HG03045 (cell line): ENCODE measurements at regions not wholly inside any gene's neighbourhood (a gene's known extent, or its start where the extent isn't known, plus 50 kb on each side); places are given as distances from the start of the nearest gene placed in this dataset.
"Not testable (repeated sequence)": the region's sequence is repeated elsewhere in the genome, so short reads cannot be mapped to it uniquely, and the experiment has no call there.

ENCODE experiments used
- ATAC-seq: cut with Tn5 transposase; IDR thresholded peaks from one replicate; pipeline ENCODE4 v1.9.1; 2021; ENCODE audit warnings: mild to moderate bottlenecking, moderate library complexity; ENCODE audit not compliant: unreplicated experiment

DNA sequence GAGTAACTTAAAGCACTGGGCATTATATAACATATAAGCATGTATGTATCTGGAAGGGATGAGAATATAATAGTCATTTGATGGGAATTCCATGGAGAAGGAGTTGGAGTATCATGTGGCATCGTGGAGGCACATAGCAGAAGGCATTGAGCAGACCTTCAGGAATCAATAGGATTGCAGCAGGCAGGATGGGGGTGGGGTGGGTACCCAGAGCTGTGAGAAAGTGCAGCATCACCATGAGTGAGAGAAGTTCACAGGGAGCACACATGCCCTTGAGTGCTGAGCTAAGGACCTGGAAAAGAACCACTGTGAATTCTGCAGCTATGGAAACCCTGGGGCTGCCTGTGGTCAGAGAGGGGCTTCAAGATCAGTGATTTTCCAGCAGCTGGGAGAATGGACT, 57.3 kb downstream of the MED10 start:
- ATAC-seq, result no peak

DNA sequence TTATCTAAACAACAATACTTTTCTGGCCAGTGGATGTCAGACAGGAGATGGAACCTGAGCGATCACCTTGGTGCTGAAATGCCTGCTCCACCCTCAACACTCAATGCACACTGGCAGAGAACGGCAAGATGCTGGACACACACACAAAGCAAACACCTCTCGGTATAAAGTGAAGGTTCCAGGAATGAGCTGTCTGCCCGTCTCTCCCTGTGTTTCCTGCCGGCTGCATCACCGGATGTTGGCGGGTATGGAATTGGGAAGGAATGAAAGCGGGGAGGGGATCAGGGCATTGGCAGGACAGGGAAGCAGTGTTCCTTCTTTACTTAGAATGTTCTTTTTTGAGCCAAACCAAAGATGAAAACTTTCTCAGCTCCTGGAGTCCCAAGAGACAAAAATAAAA, 59.2 kb downstream of the MED10 start:
- ATAC-seq, result no peak

DNA sequence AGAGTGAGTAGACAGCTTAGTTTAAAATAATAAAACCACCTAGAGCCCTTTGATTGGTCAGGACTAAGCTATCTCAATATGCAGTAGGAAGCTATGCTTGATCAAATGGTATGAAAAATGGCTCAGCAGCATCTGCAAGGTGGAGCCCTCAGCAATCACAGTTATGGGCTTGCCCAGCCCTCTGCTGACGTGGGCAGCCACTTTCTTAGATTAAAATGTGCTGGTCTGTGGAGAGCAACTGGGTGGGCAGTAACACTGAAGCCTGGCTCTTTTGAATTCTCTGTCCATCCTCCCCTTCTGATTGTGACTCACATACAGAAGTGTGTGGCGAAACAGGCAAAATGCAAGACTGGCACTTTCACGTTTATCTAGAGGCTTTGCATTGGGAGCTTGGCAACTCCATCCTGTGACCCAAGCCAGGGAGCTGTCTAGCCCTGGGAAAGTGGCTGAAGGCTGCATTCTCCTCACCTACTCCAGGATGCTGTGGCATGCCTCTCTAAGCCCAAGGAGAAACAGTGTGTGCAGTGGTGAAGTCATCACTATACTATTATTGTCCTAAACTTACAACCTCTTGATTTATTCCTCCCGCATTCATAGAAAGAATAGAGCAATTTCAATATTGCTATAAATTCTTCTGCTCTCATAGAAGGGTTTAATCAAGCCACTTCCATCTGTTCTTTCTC, 61.1 kb downstream of the MED10 start:
- ATAC-seq, result no peak

DNA sequence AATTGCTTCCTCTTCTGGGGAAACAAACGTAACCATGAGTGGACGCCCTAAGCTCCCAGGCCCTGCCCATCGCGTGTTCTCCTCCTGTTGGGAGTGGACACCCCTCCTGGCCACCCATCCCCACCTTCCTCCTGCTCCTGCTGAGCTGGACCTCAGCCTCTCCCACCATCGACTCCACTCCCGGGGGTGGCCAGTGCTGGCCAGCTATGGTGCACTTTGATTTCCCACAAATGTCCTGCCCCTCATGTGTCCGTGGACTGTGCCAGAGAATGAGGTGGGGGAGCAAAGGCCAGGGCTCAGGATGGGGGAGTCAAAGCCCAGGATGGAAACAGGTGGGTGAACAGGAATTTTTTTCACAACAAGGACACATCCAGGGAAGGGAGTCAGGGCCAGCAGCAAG, 62.8 kb downstream of the MED10 start:
- ATAC-seq, result no peak

DNA sequence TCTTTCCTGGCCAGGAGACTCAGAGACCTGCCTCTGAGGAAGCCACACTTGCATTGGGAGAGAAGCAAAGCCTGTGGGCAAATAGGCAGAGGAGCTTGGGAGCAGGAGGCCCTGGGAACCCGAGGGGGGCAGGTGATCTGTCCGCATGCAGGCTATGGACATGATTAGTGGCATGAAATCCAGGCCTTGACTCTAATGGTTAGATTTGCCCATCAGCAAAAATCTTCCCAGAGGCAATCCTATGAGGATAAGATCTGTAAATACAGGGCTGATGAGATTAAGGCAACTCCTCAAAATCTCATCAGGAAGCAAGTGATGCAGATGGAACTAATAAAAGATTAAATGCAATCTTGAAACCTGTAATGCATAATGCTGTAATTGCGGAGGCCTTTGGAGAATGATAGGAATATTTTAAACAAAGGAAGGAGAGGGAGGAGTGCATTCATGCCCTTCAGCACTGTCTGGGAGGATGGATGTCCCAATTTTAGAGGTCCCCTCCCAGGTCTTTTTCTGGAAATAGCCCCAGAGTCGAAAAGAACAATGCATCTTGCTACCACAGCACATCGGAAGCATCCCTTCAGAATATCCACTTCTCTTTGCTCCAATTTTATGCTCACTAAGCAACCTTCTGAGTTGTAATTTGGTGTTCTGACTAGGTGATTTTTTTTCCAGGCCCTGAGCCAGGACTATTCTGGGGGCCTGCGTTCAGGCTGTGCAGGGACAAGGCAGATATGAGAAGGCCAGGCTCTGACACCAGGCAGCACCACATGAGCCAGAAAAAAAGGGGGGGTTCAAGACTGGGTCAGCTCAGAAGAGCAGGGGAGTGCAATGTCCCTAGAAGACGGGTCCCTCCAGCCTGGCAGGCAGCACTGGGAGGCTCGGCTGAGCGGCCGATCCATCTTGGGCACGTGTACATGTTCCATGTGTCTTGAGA, 66.5 kb downstream of the MED10 start:
- ATAC-seq, result no peak

DNA sequence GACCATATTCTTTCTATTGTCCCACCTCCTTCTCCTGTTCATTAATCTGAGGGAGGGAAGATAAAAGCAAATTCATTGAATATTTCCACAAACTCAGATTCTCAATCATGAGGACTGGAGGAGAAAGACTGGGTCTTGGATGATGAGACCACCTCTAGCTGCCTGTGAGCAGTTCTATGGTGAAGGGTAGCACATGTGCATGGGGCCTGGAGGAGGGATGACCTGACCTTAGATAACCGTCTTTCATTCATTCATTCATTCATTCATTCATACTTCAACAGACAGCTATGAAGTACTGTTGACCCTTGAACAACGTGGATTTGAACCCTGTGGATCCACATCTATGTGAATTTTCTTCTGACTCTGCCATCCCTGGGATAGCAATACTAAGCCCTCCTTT, 68.4 kb downstream of the MED10 start:
- no peak for ATAC-seq

DNA sequence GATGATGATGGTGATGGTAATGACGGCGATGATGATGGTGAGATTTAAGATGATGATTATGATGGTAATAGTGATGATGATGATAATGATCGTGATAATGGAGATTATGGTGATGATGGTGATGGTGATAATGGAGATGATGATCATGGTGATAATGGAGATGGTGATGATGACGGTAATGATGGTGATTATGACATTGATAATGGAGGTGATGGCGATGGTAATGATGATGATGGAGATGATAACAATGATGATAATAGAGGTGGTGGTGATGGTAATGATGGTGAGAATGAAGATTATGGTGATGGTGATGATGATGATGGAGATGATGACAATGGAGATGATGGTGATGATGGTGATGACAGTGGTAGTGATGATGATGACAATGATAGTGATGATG, 69.7 kb downstream of the MED10 start:
- no peak for ATAC-seq

DNA sequence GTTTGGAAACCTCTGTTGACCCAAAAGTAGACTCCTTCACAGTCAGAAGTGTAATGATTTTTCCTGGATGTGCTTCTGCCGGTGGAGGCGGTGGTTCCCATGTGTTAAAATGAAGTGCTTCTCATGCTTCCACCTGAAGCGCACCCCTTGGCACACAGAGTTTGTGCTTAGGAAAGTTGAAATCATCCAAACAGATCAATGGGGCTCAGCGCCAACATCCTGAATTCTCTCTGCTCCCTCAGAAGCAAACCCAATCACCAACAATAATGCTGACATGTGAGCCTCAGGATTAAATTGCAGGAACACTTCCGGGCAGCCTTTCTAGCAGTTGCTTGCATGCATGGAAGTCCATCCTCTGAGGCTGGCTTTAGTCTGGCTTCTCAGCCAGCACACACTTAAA, 71.0 kb downstream of the MED10 start:
- no peak for ATAC-seq

DNA sequence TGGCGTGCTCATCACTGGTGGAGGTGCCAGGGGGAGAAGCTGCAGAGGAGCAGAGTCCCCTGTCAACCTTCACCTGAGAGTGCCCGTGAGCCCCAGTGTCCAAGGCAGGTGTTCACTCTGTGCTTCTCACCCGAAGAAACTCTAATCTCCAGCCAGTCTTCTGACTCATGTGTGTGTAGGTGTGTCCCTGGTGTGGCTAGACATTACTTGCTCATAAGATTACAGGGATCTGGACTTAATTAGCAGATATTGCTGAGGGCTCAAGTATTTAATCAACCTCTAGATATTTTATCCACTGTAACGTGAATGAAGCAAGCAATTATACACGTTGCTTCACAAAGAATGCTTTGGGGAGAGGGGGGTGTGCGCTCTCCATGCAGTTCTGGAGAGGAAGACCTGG, 72.5 kb downstream of the MED10 start:
- ATAC-seq, result no peak

DNA sequence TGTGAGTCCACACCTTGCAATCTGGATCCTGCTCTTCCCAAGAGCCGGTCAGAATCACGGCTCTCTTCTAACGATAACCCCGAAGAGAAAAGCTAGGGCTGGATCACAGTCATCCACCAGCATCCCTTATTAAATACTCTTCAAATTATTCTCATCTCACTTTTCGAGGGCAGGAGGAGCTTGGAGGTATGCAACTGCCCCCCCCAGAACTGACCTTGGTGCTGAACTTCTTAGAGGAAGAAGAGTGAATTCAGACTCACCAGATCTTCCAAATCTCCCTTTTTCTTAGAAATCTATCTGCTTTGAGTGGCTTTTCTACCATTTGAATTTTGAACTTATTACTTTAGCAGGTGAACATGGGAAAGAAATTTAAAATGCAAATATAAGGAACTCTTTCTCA, 75.7 kb downstream of the MED10 start:
- no peak for ATAC-seq

DNA sequence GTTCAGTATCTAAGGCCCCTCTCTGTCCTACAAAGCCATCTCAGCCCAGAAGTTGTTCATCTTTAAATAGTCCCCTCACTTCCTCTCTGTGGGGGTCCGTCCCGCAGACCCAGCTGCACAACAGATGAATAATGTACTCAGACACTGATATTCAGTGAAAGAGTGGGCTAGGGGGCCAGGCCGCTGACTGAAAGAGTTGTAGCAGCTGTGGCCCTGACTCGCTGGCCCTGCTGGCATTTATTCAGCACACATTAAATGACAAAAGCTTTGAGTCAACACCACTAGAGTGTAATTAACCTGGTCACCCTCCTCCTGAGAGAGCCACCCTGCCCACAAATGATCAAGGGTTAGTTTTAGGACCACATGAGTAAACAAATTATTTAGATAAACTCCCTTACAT, 76.3 kb downstream of the MED10 start:
- no peak for ATAC-seq

DNA sequence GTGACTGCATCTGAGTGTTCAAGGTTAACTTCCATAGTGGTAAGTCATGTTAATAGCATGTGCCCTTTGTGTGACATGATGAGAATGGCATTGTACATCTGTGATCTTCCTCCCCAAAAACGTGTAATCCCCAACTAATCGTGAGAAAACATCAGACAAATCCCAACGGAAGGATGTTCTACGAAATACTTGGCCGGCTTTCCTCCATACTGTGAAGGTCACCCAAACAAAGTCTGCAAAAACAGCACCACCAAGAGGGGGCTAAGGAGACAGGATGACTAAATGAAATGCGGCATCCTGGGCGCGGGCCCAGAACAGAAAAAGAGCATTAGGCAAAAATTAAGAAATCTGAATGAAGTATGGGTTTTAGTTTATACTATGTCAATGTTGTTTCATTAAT, 81.8 kb downstream of the MED10 start:
- no peak for ATAC-seq

DNA sequence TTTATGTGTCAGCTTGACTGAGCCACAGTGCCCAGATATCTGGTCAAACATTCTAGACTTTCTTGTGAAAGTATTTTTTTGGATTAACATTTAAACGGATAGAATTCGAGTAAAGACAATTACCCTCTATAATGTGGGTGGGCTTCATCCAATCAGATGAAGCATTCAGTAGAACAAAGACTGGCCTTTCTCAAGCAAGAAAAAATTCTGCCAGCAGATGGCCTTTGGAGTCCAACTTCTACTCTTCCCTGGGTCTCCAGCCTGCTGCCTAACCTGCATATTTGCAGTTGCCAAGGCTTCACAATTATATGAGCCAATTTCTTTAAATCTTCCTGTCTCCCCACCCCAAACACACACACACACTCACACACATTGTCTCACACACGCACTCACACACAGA, 86.4 kb downstream of the MED10 start:
- ATAC-seq, result no peak

DNA sequence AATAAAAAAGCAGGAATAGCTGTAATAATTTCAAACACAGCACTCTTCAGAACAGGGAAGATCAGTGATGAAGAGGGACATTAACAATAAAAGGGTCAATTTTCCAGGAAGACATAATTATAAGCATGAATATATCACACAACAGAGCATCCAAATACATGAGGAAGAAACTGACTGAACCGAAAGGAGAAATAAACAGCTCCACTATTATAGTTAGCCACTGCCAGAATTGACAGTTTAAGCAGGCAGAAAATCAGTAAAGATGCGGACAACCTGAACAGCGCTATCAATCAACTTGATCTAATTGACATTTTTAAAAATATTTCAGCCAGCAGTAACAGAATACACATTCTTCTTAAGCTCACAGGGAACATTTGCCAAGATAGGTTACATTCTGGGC, 89.1 kb downstream of the MED10 start:
- ATAC-seq, result no peak

DNA sequence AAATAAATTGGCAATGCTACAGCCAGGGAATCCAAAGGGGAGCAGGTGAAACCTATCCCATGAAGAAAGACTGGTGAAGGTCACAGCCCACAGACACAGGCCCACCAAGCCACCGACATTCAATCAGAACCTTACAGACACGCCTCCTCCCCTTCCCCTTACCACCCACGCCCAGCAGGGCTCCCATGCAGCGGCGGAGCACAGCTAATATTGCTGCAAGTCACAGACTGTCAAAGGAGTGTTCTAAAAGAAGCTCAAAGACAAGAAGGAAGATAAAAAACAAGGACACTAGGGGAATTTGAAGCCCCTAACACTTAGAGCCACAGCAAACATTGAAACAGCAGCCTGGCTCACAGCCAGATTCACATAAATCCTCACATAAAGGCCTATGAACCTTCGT, 91.2 kb downstream of the MED10 start:
- no peak for ATAC-seq

DNA sequence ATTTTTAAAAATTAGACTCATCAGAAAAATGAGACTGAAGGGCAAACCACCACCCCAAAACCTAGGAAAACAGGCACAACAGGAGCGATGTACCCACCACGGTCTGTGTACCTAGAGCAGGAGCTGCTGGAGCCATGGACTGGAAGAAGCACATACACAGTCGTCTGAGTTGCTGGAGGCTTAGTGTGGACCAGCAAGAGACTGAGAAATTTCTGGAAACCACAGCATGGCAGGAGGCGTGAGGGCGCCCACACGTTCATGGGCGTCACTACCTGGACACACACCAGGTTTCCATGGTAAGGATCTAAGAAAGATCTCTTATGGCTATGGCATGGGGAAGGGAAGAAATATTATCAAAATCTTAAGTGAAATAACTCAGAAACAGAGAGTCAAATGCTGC, 91.9 kb downstream of the MED10 start:
- ATAC-seq, result no peak

DNA sequence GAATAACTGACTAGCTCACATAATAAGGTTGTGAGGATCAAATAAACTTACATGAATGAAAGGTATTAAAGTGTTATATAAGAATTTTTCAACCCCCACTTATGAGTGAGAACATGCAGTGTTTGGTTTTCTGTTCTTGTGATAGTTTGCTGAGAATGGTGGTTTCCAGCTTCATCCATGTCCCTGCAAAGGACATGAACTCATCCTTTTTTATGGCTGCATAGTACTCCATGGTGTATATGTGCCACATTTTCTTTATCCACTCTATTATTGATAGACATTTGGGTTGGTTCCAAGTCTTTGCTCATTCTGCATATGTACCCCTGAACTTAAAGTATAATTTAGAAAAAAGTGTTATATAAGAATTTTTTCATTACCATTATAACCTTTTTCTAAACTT, 93.9 kb downstream of the MED10 start:
- ATAC-seq, result not testable (repeated sequence)

DNA sequence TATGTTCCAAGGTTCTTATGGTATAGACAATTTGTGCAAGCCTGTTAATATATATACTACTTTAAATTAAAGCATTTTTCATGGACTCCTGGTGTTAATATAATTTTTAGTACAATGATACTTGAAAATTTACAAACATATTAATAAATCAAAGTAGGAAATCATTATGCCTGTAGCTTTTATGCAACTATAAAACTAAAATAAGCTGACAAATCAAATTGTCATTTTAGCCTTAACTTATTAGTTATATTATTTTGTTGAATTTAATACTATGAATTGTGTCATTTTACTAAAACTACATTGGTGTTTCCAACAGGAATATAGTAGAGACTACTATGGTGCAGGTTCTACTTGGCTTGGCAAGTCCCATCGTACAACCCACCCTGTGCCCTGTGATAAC, 96.0 kb downstream of the MED10 start:
- ATAC-seq, result no peak

DNA sequence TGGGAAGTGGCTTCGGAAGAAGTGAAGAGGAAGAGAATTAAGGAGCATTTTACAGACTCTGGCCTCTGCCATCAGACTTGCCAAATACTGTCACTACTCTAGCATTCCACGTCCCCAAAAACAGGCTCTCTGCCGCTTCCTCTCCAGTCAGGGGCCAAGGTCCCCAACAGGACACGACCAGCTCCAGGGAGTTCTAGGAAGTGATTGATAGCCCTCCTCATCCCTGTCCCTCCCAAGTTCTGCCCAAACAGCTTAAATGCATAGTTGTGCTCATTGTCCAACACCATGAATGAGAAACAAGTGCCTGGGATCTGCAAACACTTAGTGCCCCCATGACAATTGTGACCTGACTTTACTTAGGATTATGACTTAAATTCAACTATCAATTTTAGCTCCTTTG, 96.5 kb downstream of the MED10 start:
- no peak for ATAC-seq

DNA sequence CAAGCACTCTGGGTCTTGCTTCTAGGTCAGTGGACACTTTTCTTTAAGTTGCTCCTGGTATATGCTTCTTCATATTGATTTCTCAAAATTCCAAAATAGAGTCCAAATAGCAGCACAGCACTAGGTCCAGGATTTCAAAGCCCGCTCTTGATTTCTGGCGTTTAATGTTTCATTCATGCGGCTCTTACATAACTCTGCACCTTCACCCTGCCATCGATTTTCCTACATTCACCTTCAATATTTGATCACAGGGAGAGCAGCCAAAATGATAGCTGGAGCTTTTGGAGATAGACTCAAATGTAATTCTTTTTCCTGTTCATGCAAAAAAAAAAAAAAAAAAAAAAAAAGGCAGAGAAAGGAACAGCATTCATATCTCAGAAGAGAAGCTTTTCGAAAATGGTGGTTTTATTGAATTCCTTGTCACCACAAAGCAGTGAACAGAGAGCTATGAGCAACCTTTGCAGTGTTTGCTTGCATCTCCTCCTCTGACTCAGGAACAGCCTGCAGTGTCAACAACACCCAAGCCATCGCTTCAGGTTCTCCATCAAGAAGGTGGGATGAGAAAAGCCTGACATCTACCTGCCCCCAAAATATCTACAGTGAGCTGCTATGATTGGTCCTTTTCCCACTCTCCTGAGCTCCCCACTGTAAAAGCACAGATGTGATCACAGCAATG, 97.8 kb downstream of the MED10 start:
- ATAC-seq, result no peak

DNA sequence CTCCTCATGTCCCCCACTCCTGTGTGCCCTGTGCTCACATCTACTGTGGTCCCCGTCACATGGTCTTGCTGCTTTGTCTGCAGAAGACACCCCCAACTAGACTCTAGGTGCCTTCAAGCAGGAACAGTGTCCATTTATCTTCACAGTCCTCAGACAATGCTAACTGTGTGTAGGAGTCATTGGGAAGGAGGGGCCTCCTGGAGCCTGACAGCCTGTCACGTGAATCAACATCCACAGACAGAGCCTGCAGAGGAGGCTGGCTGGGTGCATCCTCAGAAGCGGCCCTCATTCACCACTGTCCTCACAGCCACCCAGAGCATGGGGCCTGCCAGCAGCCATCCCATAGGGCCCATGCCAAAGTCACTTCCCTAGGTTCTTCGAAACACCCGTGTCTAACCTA, 98.7 kb downstream of the MED10 start:
- no peak for ATAC-seq
